ENCODE measurements at regions not wholly inside any gene's neighbourhood (a gene's known extent, or its start where the extent isn't known, plus 50 kb on each side); places are given as distances from the start of the nearest gene placed in this dataset.

GRCh38 chr5:107278774-107279173 is 392.0 kb downstream of the EFNA5 start (continued):
- TF ChIP-seq ESRRG (CRISPR knock-in tag; IDR thresholded peaks at IDR 0.05) (no peak), ZNF8 (CRISPR knock-in tag; IDR thresholded peaks at IDR 0.05) (no peak), ZNF565 (CRISPR knock-in tag; conservative IDR thresholded peaks at IDR 0.05; ENCODE audit: low read depth) (no peak), OSR1 (CRISPR knock-in tag; IDR thresholded peaks at IDR 0.05) (no peak), PPARA (CRISPR knock-in tag; IDR thresholded peaks at IDR 0.05; ENCODE audit: borderline replicate concordance) (no peak), ZC3H10 (CRISPR knock-in tag; IDR thresholded peaks at IDR 0.05) (no peak), ZNF70 (CRISPR knock-in tag; IDR thresholded peaks at IDR 0.05) (no peak)

GRCh38 chr5:107277485-107278125 is 393.1 kb downstream of the EFNA5 start:
- TF ChIP-seq ESRRG (CRISPR knock-in tag; IDR thresholded peaks at IDR 0.05) = no peak
- no peak for ATAC-seq

DNA sequence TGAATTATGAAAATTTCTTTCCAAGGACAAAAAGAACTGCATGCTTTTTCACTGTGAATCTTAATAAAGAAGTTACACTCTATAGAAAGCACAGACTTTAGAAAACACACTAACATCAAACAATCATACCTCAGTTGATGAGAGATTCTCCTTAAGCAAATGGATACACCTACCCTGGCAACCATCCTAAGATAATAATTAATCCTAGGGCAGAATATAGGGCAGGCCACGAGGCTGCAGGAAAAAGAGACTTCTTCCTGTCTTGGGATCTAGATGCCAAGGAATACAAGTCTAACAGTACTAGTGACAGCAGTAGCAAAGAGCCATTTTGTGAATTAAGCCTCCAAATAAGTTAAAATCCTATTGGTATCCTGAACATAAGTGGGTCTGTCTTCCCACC is 395.4 kb downstream of the EFNA5 start:
- no peak for ATAC-seq
- TF ChIP-seq RARB (CRISPR knock-in tag; IDR thresholded peaks at IDR 0.05) (no peak), ZNF565 (CRISPR knock-in tag; conservative IDR thresholded peaks at IDR 0.05; ENCODE audit: low read depth) (no peak)

- TF ChIP-seq ZNF70 (CRISPR knock-in tag; IDR thresholded peaks at IDR 0.05) (no peak), ARNTL (CRISPR knock-in tag; IDR thresholded peaks at IDR 0.05; ENCODE audit: borderline replicate concordance, low read depth) (no peak), CREB5 (CRISPR knock-in tag; IDR thresholded peaks at IDR 0.05; ENCODE audit: low read depth) (no peak), BACH2 (CRISPR knock-in tag; IDR thresholded peaks at IDR 0.05; ENCODE audit: borderline replicate concordance) (no peak), GLIS3 (CRISPR knock-in tag; IDR thresholded peaks at IDR 0.05) (no peak), RARB (CRISPR knock-in tag; IDR thresholded peaks at IDR 0.05) (no peak), ZC3H10 (CRISPR knock-in tag; IDR thresholded peaks at IDR 0.05) (no peak), ZNF8 (CRISPR knock-in tag; IDR thresholded peaks at IDR 0.05) (no peak), ZFP3 (CRISPR knock-in tag; IDR thresholded peaks at IDR 0.05) (no peak), ISL1 (CRISPR knock-in tag; IDR thresholded peaks at IDR 0.05) (no peak), TCF4 (CRISPR knock-in tag; IDR thresholded peaks at IDR 0.05; ENCODE audit: borderline replicate concordance) (no peak), TSHZ2 (CRISPR knock-in tag; IDR thresholded peaks at IDR 0.05) (no peak), TOX (CRISPR knock-in tag; IDR thresholded peaks at IDR 0.05; ENCODE audit: borderline replicate concordance) (no peak), ZFP30 (CRISPR knock-in tag; IDR thresholded peaks at IDR 0.05) (no peak), ESRRG (CRISPR knock-in tag; IDR thresholded peaks at IDR 0.05) (no peak)
- ATAC-seq = no peak
Measured at GRCh38 chr5:107274571-107274970, 396.2 kb downstream of the EFNA5 start.

GRCh38 chr5:107272954-107273353 is 397.8 kb downstream of the EFNA5 start:
- ATAC-seq = no peak
- TF ChIP-seq ISL1 (CRISPR knock-in tag; IDR thresholded peaks at IDR 0.05) (no peak), TCF4 (CRISPR knock-in tag; IDR thresholded peaks at IDR 0.05; ENCODE audit: borderline replicate concordance) (peak; percentile 28; the same call in 1 of the 2 replicates), TSHZ2 (CRISPR knock-in tag; IDR thresholded peaks at IDR 0.05) (no peak)

DNA sequence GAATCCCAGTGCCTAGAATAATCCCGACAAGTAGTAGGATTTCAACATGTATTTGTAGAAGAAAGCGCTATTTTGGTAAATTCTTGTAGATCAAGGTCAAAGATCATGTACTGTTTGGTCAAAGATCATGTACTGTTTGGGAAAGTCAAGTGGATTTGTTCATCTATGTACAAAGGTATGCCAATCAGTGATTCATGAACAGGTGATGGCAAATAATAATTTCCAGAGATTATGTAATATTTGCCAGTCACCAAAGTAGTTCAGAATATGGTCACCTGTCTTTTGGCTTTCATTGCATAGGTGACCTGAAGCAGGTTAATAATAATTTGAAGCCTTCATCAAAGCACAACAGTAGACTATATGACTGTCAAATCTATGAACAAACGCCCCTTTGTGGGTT is 398.2 kb downstream of the EFNA5 start:
- TF ChIP-seq ZNF8 (CRISPR knock-in tag; IDR thresholded peaks at IDR 0.05) (no peak), OSR1 (CRISPR knock-in tag; IDR thresholded peaks at IDR 0.05) (no peak), ZNF70 (CRISPR knock-in tag; IDR thresholded peaks at IDR 0.05) (no peak), TOX (CRISPR knock-in tag; IDR thresholded peaks at IDR 0.05; ENCODE audit: borderline replicate concordance) (no peak)
- TF ChIP-seq, protein P1, sequence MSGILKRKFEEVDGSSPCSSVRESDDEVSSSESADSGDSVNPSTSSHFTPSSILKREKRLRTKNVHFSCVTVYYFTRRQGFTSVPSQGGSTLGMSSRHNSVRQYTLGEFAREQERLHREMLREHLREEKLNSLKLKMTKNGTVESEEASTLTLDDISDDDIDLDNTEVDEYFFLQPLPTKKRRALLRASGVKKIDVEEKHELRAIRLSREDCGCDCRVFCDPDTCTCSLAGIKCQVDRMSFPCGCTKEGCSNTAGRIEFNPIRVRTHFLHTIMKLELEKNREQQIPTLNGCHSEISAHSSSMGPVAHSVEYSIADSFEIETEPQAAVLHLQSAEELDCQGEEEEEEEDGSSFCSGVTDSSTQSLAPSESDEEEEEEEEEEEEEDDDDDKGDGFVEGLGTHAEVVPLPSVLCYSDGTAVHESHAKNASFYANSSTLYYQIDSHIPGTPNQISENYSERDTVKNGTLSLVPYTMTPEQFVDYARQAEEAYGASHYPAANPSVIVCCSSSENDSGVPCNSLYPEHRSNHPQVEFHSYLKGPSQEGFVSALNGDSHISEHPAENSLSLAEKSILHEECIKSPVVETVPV (CRISPR knock-in tag; IDR thresholded peaks at IDR 0.05) = no peak
- ATAC-seq = no peak
